GM21737 (cell line): ENCODE measurements at regions not wholly inside any gene's neighbourhood (a gene's known extent, or its start where the extent isn't known, plus 50 kb on each side); places are given as distances from the start of the nearest gene placed in this dataset.

Experiments
- ATAC-seq: cut with Tn5 transposase; IDR thresholded peaks from one replicate; pipeline ENCODE4 v1.9.1; 2021; ENCODE audit warnings: mild to moderate bottlenecking, moderate library complexity; ENCODE audit not compliant: unreplicated experiment

DNA sequence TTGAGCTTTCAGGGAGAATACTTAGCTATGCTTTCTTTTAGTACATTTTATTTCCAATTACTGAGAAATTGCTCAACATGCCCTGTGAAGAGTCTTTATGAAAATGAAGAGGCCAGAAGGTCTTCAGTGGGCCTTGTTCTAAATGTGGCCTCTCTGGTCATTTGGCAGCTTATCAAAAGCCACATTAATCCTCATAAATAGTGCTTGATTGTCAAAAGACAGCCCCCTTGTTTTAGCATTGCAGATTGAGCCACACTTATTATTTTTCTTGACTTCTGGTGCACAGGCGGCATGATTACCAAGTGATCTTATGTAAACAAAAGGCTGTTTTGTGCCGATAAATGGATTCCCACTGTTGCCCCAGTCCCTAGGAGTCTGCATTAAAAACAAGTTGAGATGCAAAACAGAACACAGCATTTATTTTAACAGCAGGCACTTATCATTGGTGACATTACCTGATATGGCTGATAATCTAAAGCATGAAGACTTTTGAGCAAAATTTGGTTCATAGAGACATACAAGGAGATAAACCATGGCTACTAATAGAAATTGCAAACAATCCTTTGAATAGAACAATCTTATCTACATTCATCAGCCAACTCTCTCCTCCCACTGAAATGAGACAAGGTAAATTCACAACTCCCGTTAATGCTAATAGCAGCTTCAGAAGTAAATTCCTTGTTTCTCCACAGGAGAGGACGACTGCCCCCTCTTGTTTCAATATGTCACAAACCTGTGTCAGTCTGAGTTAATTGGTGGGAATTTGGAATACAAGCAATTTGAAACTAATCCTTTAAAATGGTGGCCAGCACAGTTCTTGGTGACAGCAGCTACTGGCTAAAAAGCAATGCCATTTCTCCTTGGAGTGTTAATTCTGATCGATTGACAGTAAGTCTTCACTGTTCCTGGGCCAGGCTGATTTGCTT lies 194.3 kb downstream of the NSUN3 start:
- no peak for ATAC-seq

DNA sequence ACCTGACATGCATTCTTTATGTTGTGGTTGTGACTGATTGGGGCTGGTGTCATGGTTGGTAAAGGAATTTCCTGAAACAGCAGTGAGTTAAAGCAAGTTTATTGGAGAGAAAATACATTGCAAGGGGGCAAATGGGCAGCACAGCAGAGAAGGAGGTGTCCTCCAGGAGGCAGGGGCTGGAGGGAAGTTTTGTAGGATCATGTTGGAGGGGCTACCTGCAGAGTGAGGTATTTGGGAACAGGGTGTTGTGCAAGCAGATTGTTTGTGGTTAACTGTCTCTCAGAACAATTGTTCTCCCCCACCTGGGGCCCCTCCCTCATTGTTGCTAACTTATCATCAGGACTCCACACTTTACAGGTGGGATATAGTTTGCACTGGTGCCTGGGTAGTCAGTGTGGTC lies 196.0 kb downstream of the NSUN3 start:
- ATAC-seq = no peak

DNA sequence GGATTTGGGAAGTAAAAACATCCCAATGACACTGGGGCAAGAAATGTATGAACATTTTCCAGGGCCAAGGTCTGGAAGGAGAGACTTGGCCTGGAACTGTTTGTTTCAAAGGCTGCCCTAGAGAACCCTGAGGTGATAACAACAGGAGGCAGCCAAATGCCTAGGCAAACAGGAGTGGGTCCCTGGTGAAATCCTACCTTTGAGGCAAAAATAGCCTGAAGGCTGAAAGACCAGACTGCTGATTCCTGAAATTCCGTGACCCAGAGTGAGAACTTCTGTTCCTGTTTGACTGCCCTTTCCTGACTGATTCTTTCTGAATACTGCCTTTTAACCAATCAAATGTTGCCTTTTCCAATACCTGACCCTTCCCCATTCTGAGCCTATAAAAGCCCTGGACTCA lies 196.4 kb downstream of the NSUN3 start:
- no peak for ATAC-seq

DNA sequence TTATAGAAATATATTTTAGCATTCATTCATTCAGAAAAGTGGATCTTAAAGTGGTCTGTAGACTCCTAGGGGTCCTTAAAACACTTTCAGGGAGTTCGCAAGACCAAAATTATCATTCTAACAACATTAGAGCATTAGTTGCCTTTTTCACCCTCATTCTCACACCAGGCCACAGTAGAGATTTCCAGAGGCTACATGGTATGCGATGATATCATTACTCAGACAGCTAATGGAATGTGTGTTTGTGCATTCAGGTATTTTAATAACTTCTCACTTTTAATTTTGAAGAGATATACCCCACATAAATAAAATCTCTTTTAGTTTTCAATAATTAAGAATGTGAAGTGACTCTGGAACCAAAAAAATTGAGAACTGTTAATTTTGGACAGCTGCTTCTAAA lies 206.9 kb downstream of the NSUN3 start:
- no peak for ATAC-seq

DNA sequence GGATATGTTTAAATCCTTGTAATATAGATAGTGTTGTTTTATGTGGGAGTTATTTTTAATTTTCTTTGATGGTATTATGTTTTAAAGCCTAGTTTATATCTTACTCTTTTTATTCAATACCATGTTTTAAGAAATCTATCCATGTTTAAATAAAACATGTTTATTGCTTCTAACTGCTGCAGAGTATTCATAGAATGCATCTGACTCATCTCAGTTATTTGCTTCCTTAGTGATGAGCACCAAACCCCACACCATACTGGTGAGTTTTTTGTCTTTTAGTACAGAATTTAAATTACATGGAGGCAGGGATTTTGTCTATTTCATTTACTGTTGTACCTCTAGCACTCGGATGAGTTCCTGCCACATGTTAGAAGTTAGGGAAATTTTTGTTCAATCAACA lies 209.2 kb downstream of the NSUN3 start:
- ATAC-seq = no peak

DNA sequence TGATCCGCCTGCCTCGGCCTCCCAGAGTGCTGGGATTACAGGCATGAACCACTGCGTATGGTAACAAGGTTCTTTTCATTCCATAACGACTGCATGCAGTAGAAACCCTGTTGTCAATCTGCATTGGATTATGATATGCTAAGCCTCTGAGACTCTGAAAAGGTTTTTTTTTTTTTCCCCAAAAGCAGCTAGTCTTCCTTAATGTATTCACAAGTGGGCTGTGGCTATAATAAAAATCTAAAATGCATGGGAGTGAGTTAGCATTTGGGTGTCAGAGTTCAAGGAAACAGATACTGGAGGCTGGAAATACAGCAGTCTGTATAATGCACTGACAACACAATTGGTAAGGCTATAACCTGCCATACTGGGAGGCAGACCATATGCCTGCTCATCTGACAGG lies 218.1 kb downstream of the NSUN3 start:
- ATAC-seq = no peak

GRCh38 chr3:94285872-94286271 lies 223.0 kb downstream of the NSUN3 start:
- no peak for ATAC-seq

DNA sequence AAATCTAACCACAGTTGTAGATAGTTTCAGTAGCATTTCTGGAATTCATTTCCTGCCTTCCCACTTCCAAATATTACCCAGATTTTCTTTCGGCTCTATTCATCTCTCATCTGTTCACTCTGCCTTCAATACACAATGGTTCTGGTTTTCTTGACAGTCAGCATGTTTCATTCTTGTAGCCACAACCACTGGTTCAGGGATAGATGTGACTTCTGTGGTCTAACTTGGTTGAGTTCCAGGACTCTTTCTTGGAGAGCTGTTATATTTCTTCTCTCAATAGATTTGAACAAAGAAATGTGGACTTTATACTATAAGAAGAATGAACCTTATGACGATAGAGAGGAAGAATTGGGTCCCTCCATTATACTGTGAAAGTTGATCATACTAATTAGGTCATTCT lies 228.8 kb downstream of the NSUN3 start:
- ATAC-seq = no peak

- ATAC-seq = no peak
These were observed 229.3 kb downstream of the NSUN3 start for GRCh38 chr3:94292151-94292550.

- ATAC-seq = no peak
These were observed 230.9 kb downstream of the NSUN3 start for GRCh38 chr3:94293793-94294195.

DNA sequence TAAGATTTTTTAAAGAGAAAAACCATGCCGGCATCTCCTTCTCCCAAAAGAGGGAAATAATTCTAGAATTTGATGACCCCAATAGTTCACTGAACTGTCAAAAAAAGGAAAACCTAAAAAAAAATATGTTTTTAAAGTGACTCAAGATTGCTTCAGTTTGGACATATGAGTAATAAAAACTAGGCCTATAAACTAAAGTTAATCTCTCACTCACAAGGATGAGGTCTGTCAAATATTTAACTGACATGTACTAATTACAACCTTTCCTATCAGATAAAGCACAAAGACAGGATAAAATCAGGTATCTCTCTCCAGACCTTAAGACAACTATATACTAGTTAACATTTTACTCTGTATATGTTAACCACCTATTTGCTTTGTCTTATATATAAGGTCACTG lies 231.9 kb downstream of the NSUN3 start:
- ATAC-seq = no peak

DNA sequence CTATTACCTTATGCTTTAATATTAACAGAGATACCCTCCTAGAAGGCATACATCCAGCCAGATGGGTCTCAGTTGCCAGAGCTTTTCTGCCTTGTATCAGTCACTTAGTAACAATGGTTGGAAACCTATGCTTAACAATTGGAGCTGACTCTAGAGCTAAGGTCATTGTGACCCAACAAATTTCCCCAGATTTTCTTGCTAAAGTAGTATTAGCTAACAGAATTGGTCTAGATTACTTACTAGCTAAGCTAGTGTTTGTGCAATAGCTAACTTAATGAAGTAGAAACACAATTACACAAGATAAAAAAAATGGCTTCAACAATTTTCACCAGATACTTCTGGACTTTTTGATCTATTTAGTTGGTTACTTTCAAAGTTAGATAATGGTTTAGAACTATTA lies 236.9 kb downstream of the NSUN3 start:
- no peak for ATAC-seq

DNA sequence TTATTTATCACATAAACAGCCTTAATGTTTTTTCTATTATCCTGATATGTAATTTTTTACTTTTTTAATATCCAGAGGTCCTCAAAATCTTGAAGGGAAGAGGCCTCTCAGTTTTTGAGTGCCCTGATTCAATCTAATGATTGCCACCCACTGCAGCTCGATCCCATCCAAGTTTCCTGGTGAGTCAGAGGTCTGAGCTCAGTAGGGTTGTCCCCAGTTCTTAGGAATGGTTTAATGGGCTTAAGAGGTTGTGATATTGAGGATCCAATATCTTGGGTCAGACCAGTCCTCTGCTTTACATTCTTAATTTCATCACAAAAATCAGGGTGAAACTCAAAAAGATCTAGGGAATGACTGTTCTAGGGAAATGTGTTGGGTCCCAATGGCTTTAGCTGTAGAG lies 238.5 kb downstream of the NSUN3 start:
- ATAC-seq = no peak

DNA sequence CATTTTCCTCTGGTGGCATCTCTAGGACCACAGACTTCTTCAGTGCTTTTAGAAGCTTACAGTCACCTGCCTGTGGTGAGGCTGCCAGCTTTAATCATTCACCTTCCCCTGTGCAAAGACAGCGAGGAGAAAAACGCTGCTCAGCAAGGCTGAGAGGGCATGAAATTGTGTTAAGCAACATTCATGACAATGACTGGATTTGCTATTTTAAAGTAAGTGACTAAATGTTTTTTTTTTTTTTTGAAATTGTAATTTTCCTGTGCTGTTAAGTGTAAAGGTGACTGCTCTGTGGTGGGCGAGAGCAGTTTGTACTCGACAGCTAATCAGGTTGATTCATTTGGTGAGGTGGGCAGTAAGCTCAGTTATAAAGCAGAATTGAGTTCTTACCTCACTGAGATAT lies 240.4 kb downstream of the NSUN3 start:
- no peak for ATAC-seq

DNA sequence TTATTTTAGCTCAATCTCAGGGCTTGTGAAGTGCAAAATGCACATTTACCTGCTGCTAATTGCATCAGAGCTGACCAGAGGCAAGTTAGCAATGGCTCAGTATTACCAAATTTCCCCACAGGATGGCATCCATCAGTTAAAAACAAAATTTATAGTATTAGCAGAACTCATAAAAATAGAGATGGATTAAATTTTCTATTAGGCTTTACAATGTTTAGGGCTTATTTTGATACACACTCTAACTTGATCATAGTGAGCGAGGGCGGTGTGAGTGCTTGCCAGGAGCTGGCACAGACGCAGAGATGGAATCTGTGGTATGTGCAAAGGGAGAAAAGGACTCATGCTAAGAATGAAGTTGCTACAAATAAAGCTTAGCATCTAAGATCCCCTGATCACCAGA lies 241.0 kb downstream of the NSUN3 start:
- ATAC-seq = no peak

GRCh38 chr3:94304954-94305353 lies 242.1 kb downstream of the NSUN3 start:
- ATAC-seq = no peak

GRCh38 chr3:94305835-94306611 lies 243.2 kb downstream of the NSUN3 start:
- no peak for ATAC-seq

DNA sequence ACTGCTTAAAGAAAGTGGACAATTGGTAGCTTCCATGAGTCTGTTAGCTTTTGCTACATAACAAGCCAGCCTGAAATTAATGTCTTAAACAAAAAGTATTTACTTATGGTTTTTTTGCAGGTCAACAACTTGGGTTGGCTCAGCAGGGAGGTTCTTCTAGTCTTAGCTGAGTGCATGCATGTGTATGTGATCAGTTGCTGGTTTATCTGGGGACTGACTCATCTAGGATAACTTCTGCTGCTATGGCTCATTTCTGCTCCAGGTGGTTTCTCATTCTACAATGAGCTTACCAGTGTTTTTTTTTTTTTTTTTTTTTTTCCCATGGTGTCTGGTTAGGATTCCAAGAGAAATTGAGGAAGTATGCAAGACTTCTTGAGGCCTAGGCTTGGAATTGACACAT lies 244.7 kb downstream of the NSUN3 start:
- no peak for ATAC-seq

DNA sequence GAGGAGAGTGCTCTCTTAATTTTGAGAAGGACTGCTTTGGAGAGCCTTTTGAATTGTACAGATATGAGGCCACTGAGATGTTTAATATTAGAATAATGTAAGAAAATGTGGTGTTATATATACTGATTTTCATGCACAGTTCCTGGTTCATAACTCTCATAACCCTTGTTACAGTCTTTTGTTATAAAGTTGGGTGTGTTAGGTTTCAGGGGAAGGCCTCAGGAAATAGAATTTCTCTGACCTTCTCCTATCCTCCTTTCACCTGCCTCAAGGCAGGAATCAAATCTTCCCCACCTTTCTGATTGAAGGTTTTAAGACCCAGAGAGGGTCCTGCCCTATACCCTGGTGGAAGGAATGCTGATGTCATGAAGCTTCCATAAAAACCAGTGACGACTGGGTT lies 245.9 kb downstream of the NSUN3 start:
- ATAC-seq = no peak

DNA sequence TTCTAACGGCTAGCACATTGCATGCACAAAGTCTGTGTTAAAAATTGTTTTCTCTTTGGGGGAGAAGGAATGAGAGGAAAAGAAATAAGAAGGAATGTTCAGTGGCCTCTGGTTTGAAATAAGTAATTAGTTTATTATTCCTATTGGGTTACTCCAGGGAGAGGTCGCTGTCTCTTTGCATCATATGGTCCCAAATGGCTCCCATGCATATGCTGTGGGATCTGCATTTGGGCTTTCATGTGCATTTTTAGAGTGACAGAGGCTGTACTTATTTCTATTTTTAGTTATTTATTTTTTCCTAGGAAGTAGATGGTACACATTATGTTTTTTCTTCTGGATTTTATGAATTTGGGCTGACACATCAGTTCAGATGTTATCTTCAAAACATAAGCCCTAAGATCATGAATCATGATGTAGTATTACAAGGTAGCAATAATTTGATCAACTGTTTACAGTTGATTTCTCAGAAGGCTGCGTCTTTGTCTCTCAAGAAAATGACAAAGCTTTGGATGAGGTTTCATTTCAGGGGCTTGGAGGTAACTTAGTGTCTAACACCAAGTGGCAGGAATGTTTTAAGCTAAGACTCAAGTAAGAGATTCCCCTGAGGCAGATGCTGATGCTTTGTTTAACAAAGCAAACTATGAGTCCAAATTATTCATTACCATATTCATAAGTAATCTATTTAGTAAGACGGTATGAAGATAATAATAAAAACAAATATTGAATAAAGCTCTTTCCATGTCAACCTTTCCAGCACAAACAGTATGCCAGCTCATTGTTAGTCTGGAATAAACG lies 247.7 kb downstream of the NSUN3 start:
- no peak for ATAC-seq

GRCh38 chr3:94311651-94312050 lies 248.8 kb downstream of the NSUN3 start:
- ATAC-seq = no peak
